HEK293T (cell line): ENCODE measurements at regions not wholly inside any gene's neighbourhood (a gene's known extent, or its start where the extent isn't known, plus 50 kb on each side); places are given as distances from the start of the nearest gene placed in this dataset.

Experiments
- ARNT ChIP-seq: fragments of 450-650 bp; IDR thresholded peaks from 2 replicates; pipeline ENCODE4 v1.6.1; 2017; ENCODE audit warnings: mild to moderate bottlenecking
- BHLHE40 ChIP-seq: fragments of 450-650 bp; IDR thresholded peaks from 2 replicates; pipeline ENCODE4 v1.6.1; 2016; ENCODE audit warnings: mild to moderate bottlenecking, moderate library complexity, borderline replicate concordance
- ELF4 ChIP-seq: fragments of 450-650 bp; IDR thresholded peaks from 2 replicates; pipeline ENCODE4 v1.6.1; 2017; ENCODE audit warnings: antibody characterized with exemption
- FOXA1 ChIP-seq: fragments of 450-650 bp; IDR thresholded peaks from 2 replicates; pipeline ENCODE4 v1.6.1; 2016; ENCODE audit warnings: mild to moderate bottlenecking
- FOXM1 ChIP-seq: fragments of 450-650 bp; IDR thresholded peaks from 2 replicates; pipeline ENCODE4 v1.6.1; 2017; ENCODE audit warnings: mild to moderate bottlenecking, borderline replicate concordance
- SUZ12 ChIP-seq: fragments of 450-650 bp; IDR thresholded peaks from 2 replicates; pipeline ENCODE4 v1.6.1; 2016; ENCODE audit warnings: mild to moderate bottlenecking

DNA sequence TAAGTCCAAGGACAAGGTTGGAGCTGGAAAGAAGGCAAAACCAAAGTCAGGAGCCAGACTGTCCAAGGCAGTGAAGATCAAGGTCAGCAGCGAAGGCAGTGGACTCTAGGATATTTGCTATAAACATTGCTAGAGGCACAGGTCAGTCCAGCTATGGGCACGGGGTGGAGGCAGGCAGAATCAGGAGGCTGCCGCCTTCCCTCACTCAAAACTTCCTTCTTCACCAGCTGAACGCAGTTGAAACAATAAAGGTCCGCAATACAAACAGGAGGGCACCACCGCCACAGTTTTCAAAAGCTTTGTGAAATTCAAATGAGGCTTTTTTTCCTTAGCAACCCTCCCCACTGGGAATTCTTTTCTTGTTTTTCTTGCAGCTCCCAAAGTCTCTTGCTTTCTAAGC is 372.4 kb downstream of the NXPE2 start:
- no peak for TF ChIP-seq SUZ12
- TF ChIP-seq FOXA1, result no peak
- no peak for TF ChIP-seq BHLHE40
- TF ChIP-seq FOXM1, result no peak
- no peak for TF ChIP-seq ARNT
- no peak for TF ChIP-seq ELF4
